NCI-H2196 (cell line): ENCODE measurements at regions not wholly inside any gene's neighbourhood (a gene's known extent, or its start where the extent isn't known, plus 50 kb on each side); places are given as distances from the start of the nearest gene placed in this dataset.

Source experiments
- DNase-seq: peaks from one replicate; lab custom pipeline; 2025; ENCODE audit not compliant: unreplicated experiment; lab: John Stamatoyannopoulos, UW

DNA sequence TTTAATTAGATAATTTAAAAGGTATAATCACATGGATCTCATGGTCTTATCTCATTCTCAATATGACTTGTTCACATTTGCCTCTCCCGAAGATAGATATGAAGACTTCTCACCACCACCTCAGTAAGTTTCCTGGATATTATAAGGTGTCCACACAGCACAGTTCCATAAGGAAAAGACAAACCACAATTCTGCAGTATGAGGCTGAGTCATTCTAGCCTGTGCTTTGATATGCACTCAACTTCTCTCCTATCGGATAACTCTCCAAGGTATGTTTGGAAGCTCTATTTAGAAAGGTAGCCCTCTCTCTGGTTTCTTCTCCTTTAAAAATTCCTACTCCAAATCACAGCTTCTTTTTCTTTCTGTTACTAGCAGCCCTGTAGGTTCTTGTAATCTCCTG, 612.8 kb downstream of the ZPLD1 start:
- DNase-seq: no peak

DNA sequence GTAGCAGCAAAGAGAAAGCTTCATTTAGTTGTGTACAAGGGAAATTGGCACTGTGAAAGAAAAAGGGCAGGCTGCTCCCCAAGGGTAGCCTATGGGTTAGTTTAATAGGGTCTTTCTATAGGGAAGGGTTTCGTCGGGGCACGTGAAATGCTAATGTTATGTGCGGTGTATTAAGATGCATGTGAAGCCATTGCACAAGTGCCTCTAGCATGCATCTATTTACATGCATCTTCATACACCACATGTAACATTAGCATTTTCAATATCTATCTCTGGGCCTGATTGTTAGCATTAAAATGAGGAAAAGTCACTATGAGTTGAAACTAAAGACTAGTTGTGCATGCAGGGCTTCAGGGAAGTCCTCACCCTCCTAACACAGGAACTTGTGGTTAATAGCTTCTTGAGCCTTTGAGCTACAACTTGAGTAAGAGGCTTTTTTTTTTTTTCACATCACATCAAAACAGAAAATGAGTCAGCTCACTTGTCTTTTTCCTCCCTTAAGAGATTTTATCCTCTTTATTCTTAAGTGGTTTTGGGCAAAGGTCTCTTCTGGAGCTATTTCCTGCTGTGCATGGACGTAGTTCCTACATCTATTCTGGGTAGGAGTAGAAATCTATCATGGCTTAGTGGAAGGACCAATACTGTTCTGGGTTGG, 613.4 kb downstream of the ZPLD1 start:
- DNase-seq: no peak

DNA sequence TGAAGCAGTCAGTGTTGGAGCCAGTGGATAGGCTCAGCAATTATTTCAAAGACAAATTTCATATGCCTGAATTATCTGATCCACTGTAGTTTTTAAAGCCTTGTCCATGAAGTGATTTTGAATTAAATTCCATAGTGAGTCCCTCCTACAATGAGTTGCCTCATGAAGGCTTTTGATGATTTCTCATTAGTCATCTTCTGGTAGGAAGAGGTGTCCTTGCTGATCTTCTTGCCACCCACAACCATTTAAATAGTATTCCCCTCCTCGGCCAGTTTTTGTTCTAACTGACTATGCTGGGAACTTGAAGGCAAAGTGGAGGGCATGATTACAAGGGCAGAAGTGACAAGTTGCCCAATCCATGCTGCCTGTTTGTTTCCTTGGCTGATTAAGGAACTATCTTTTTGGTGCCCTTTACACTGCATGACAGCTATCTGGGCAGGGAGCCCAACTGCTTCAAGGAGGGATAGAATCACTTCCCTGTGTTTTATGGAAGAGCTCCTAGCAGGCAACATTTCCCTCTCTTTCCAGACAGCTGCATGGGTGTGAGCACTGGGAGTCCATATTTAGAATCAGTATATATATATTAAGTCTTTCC, 617.5 kb downstream of the ZPLD1 start:
- DNase-seq: no peak

DNA sequence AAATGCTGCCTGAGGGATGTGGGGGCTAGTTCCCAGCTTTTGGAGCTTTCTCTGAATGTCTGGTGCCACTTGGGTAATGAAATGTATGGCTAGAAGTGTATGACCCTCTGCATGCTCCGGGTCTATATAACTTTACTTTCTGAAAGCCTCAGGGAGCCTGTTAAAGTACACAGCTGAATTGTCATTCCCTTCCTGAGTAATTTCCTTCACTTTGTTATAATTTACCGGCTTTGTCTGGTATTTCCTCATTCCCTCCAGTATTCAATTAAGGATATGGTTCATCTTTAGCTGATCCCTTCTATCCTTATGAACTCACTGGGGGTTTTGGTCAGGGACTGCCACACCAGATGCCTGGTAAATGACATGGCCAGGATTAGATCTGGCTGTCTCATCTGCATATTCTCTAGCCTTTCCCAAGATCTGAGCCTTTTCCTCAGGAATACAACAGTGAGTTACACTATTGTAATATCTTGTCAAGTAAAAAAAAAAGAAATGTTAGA, 620.3 kb downstream of the ZPLD1 start:
- DNase-seq: no peak

DNA sequence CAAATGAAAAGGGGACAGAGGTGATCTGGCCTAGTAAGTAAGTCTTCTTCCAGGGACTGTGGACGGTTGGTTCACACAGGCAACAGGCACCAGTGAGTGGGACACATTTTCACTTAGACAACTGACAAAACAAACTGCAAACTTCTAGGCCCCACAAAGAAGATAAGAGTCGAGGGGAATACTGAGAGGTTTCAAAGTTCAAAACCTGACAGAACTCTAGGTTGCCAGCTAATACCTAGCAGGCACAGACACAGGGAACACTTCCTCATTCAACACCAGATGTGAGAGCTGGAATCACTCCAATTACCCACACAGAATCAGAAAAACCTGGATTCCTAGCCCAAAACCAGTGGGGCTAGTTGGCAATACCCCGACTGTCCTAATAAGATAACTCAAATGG, 621.7 kb downstream of the ZPLD1 start:
- DNase-seq: no peak

DNA sequence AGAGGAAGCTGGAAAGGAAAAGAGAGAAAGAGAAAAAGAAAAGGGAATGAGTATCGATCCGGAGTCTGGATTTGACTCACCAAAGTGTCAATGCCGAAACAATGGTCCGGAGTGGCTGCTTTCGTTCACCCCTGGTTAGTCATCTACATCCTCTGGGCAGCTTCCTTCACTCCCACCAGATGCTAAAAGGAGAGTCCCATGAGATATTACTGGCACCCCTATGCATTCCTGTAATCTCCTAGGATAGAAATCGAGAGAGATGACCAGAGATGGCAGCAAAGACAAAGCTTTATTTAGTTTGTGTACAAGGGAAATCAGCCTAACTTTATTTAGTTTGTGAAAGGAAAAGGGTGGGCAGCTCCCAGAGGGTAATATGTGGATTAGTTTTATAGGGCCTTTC, 622.2 kb downstream of the ZPLD1 start:
- no peak for DNase-seq

DNA sequence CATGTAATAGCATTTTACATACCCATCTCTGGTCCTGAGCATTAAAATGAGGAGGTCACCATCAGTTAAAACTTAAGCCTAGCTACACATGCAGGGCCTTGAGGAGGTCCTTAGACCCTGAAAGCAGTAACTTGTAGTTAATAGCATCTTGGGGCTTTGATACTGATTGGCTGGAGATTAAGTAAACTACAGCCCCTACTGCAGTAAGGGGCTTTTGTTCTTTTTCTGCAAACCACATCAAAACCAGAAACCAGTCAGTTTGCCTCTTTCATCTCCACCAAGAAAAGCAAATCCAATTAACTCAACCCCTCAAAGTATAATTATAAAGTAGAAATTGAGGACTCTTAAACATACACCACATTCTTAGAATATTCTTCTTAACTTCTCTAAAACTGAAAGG, 622.7 kb downstream of the ZPLD1 start:
- DNase-seq: no peak

DNA sequence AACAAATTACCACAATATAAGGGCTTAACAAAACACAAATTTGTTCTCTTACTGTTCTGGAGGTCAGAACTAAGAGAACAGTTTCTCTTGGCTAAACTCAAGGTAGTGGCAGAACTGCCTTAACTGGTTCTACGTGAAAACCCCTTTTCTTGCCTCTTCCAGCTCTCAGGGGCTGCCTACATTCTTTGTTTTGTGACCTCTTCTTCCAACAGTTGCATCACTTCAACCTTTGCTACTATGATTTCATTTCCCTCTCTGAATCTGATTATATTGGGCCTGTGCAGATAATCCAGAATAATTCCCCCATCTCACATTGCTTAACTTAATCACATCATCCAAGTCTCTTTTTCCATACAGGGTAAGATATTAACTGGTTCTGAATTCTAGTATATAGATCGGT, 624.6 kb downstream of the ZPLD1 start:
- DNase-seq: no peak

DNA sequence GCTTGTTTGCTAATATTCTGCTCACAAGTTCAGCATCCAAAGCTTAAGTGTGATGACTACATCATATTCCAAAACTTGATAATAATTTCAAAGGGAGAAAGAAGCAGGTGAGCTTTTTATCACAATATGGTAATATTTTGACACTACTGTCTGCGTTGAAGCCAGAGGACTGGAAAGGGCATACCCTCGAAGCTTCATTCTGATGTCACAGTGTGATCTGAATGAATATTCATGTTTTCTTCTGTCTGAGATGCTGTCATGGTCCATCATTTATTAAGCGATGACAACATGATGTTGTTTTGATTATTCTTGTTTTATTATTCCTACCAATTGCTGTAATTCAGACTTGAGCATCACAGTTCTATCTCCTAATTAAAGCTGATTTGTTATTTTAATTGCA, 625.4 kb downstream of the ZPLD1 start:
- DNase-seq: no peak

DNA sequence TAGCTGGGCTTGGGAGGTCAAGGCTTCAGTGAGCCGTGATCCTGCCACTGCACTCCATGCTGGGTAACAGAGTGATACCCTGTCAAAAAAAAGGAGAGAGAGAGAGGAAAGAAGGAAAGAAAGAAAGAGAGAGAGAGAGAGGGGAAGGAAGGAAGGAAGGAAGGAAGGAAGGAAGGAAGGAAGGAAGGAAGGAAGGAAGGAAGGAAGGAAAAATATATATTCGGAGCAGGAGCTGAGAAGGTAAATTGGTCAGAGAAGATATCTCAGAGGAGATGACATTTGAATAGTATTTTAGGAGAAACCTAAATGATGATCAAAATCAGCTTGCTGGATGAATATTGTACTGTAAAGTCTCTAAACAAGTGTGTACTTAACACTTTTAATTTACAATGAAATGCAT, 633.1 kb downstream of the ZPLD1 start:
- DNase-seq: no peak

DNA sequence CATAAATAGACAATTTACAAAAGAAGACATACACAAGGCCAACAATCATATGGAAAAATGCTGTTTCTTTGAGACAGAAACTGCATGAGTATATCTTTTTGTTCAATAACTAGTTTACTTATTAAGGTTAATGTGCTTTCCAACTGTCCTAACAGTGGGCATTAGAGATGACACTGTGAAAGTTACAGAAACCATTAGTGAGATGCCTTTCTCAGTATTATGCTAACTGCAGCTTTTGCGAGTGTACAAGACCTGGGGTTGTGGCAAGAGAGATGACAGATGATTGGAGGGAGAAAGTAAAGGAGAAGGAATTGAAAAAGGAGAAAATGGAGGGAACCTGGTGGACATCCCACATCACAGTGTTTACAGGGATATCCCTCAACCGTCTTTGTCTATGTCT, 640.5 kb downstream of the ZPLD1 start:
- no peak for DNase-seq

DNA sequence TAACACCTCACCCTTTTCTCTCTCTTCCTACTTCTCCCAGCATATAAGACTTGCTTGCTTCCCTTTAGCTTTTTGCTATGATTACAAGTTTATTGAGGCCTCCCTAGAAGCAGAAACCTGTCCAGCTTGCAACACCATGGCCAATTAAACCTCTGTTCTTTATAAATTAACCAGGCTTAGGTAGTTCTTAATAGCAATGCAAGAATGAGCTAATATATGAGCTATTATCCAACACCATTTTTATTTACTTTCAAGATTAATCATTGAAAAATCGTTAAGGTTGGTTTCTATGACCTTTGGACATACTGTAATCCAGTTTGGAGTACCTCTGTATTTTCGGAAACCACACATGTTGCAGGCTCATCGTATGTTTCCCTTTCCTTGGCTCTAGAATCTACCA, 643.1 kb downstream of the ZPLD1 start:
- no peak for DNase-seq

DNA sequence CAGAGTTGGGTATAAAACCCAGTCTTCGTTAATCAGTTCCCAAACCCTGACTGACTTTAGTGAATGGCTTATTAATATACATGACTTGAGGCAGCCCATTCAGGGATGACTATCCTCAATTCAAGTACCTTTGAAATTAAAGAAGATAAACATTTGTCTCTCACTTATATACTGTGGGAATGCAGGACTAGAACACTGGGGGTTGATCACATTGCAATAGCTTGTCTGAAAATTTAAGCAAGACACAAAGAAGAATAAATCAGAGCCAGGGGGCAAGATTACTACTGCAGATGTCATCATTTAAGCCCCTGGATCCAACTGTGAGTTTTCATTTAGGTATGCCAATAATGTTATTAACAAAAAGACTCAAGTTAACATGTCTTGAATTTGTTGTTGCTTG, 647.7 kb downstream of the ZPLD1 start:
- DNase-seq: no peak

DNA sequence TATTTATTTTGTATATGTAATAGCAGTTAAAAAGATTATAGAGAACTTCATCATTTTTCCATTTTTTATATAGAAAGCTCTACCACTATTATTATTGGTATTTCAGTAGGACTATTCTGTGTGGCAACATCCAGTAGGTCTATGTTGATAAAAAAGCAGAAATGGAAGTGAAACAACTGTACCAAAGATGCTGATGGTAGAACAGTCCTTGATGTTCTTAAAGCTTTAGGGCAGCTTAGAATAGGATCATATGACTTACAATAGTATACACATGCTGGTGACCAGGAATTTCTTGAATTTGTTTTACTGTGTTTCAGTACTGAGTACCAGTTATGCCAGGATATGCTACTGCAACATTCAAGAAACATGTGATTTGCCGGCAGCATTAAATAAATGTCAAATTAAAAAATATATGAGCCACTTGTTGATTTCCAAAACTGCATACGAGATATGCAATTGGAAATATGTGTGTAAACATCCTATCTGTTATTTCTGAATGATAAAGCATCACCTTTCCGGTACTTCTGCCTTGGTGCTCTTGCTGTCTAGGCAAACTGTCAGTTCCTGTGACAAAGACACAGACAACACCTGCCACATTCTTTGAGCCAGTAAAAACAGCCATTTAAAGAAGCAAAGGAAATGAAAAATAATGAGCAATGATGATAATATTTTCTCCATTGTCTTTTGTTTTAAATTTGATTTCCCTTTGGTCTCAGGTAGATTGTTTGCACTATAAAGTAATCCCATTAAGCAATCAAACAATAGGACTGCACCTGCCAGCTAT, 649.2 kb downstream of the ZPLD1 start:
- DNase-seq: no peak

DNA sequence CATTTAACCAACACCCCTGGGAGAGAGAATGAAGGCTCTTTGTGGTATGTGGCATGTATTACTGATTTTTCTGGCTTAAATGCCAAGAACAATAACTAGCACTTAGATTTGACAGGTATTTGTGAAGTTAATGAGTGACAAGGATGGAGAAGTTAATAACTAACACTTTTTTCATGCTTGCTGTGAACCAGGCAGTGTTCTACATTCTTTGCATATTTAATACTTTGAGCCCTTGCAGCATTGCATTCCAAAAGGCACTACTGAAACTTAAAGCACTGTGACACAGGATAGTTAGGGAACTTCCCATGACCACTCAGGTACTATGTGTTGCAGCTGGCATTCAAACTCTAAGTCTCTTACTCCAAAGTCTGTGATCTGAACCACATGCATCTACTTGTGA, 650.6 kb downstream of the ZPLD1 start:
- no peak for DNase-seq

DNA sequence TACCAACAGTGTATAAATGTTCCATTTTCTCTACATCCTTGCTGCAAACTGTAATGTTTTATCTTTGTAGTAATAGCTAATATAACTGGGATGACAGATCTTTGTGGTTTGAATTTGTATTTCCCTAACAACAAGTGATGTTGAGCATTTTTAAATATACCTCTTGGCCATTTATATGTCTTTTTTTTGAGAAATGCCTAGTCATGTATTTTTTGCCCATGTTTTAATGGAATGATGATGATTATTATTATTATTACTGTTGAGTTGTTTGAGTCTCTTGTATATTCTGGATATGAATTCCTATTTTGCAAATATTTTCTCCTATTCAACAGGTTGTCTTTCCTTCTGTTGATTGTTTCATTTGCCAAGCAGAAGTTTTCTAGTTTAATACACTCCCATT, 654.9 kb downstream of the ZPLD1 start:
- DNase-seq: no peak

DNA sequence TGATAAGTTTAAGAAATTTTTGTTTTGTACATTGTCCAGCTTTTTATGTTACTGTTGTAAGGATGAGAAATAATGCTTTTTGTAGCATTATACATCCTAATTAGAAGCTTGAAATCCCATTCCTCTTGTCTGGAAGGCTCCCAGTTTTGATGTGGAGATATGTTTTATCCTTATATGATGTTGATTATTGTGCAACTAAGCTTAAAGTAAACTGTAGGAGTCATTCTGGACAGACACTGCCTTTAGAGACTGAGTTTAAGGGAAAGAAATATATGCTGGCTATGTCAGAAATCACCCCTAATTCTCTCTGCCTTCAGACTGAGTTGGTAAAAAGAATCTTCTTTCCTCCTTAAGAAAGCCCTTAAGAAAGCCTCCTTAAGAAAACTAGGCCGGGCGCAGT, 670.4 kb downstream of the ZPLD1 start:
- no peak for DNase-seq

DNA sequence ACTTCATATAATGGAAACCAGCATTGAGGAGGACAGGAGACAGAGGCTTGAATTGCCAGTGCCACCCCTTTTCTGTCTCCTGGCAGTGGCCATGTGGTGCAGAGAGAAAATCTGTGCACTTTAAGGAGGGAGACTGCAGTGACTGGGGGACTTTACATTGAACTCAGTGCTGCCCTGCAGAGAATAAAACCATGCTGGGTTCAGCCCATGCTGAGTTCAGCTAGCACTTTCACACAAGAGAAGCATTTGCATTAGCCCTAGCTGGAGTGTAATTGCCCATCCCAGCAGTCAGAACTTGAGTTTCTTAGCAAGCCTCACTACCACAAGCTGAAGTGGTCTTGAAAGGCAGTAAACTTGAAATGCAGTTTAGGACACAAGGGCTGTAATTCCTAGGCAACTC, 677.5 kb downstream of the ZPLD1 start:
- DNase-seq: no peak

DNA sequence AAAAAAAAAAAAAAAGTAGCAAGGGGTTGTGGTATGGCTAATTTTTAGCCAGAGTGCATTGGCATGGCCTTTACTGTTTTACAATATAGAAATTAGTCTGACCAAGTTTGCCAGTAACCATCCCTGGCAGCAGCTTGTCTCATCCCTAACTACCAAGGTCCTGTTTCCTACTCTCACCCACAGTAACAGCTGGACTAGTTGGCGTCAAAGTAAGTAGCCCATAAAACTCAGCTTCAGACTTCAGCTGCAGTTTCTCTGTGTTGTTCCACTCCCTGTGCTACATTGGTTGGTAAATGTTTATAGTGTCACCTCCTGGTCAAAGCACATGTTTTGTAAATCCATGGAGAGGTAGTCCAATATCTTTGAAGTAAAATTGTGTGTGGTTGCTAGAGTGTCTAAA, 691.3 kb downstream of the ZPLD1 start:
- DNase-seq: no peak

DNA sequence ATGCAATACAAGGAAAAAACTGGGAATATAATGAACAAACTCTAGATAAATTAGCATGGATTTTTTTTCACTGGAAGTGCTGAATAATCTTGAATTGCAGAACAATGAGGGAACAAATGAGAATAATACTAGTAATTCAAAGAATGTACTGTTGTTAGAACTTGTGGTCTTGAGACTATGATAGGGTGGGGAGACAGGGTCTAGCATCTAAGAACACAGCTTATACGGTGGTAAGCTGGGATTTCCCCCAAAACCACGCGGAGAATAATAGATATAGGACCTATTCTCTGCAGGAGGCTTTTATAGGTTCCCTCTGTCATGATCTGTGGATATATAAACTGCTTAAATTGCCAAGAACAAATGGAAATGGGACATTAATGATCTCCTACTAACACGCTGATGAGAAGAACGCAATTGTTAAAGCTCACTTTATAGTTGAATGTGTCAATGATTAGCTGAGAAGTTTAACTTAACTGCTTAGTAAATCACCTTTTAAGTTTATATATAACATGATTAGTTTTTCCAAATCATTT, 692.3 kb downstream of the ZPLD1 start:
- DNase-seq: no peak

DNA sequence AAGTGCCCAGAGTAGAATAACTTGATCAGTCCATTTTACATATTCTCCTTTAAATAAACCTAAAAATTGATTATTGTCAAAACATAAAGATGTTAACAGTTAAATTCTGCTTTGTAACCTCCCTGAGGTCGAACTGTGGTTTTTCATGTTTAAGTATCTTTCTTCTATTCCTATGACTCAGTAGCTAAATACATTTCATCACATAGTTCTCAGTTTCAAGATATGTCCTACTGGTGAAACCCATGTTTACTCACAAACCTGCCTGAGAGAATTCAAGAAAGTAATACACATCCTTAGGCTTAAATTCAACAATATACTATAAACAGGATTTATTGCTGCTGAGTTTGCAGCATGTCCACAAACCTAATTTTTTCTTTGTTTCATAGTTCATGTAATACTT, 692.9 kb downstream of the ZPLD1 start:
- DNase-seq: no peak
